ENCODE measurements at regions not wholly inside any gene's neighbourhood (a gene's known extent, or its start where the extent isn't known, plus 50 kb on each side); places are given as distances from the start of the nearest gene placed in this dataset.

GRCh38 chr5:52707616-52708015 lies 80.1 kb upstream of the ITGA1 start:
- no peak overlapping the region for H3K27ac ChIP-seq (ENCODE audit: low read length)
- no peaks in the 10 kb centered on the region for H3K9me2 ChIP-seq (ENCODE audit: insufficient read depth, low read length)
- no peaks in the 10 kb centered on the region for H3F3A ChIP-seq (ENCODE audit: insufficient read depth, low read length, poor library complexity, severe bottlenecking)
- H3K36me3 ChIP-seq (ENCODE audit: insufficient read depth, low read length), result no peaks in the 10 kb centered on the region
- no peak overlapping the region for H3K4me3 ChIP-seq (ENCODE audit: low read length)
- TF ChIP-seq MXI1 (conservative IDR thresholded peaks at IDR 0.05; ENCODE audit: poor library complexity, severe bottlenecking), result no peak
- no peak for TF ChIP-seq TAF1 (IDR thresholded peaks at IDR 0.05; ENCODE audit: low read depth)
- TF ChIP-seq SMC3 (conservative IDR thresholded peaks at IDR 0.05; ENCODE audit: poor library complexity), result no peak
- TF ChIP-seq EP300 (conservative IDR thresholded peaks at IDR 0.05; ENCODE audit: poor library complexity, severe bottlenecking), result no peak
- no peak overlapping the region for H3K4me2 ChIP-seq (ENCODE audit: low read length)
- no peaks in the 10 kb centered on the region for H4K20me1 ChIP-seq (ENCODE audit: insufficient read depth)
- H3K9ac ChIP-seq (ENCODE audit: low read length), result no peak overlapping the region
- H3K79me2 ChIP-seq (replicated peaks; ENCODE audit: insufficient read depth, low read length), result no peaks in the 10 kb centered on the region
- H3K9me3 ChIP-seq (ENCODE audit: low read length), result no peaks in the 10 kb centered on the region
- H2AFZ ChIP-seq (ENCODE audit: low read depth, low read length), result no peak overlapping the region
- no peaks in the 10 kb centered on the region for H3K27me3 ChIP-seq (ENCODE audit: insufficient read depth, low read depth, low read length)

DNA sequence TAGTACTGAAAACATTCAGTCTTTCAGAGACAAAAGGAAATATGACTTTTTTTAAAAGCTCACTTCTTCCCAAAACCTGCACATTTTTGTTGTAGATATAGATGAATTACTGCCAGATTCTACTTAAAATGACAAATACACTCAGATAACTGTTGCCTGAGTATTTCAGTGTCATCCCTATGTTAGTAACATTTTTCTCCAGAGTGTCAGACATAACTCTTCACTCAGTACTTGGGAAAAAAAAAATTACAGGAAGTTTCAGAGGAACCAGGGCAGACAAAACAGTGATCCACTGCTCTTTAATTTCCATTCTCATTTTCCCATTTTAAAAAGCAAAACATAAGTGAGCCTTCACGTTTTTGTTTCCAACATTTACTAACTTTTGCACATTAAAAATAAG lies 79.3 kb upstream of the ITGA1 start:
- Histone ChIP-seq H3K36me3 (ENCODE audit: insufficient read depth, low read length) (no peaks in the 10 kb centered on the region), H2AFZ (ENCODE audit: low read depth, low read length) (no peak overlapping the region), H4K20me1 (ENCODE audit: insufficient read depth) (no peaks in the 10 kb centered on the region), H3K27ac (ENCODE audit: low read length) (no peak overlapping the region), H3K79me2 (replicated peaks; ENCODE audit: insufficient read depth, low read length) (no peaks in the 10 kb centered on the region), H3K9ac (ENCODE audit: low read length) (no peak overlapping the region), H3K9me3 (ENCODE audit: low read length) (no peaks in the 10 kb centered on the region), H3K4me2 (ENCODE audit: low read length) (no peak overlapping the region), H3K27me3 (ENCODE audit: insufficient read depth, low read depth, low read length) (no peaks in the 10 kb centered on the region), H3F3A (ENCODE audit: insufficient read depth, low read length, poor library complexity, severe bottlenecking) (no peaks in the 10 kb centered on the region), H3K9me2 (ENCODE audit: insufficient read depth, low read length) (no peaks in the 10 kb centered on the region), H3K4me3 (ENCODE audit: low read length) (no peak overlapping the region)
- no peak for TF ChIP-seq MXI1 (conservative IDR thresholded peaks at IDR 0.05; ENCODE audit: poor library complexity, severe bottlenecking)
- no peak for TF ChIP-seq REST (IDR thresholded peaks at IDR 0.05; ENCODE audit: borderline replicate concordance)
- no peak for TF ChIP-seq TAF1 (IDR thresholded peaks at IDR 0.05; ENCODE audit: low read depth)
- TF ChIP-seq, protein P1, sequence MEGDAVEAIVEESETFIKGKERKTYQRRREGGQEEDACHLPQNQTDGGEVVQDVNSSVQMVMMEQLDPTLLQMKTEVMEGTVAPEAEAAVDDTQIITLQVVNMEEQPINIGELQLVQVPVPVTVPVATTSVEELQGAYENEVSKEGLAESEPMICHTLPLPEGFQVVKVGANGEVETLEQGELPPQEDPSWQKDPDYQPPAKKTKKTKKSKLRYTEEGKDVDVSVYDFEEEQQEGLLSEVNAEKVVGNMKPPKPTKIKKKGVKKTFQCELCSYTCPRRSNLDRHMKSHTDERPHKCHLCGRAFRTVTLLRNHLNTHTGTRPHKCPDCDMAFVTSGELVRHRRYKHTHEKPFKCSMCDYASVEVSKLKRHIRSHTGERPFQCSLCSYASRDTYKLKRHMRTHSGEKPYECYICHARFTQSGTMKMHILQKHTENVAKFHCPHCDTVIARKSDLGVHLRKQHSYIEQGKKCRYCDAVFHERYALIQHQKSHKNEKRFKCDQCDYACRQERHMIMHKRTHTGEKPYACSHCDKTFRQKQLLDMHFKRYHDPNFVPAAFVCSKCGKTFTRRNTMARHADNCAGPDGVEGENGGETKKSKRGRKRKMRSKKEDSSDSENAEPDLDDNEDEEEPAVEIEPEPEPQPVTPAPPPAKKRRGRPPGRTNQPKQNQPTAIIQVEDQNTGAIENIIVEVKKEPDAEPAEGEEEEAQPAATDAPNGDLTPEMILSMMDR (IDR thresholded peaks at IDR 0.05; ENCODE audit: poor library complexity, severe bottlenecking), result no peak
- TF ChIP-seq EZH2 (IDR thresholded peaks at IDR 0.05; ENCODE audit: borderline replicate concordance, insufficient read depth, low read length, poor library complexity, severe bottlenecking), result no peak
- TF ChIP-seq EP300 (conservative IDR thresholded peaks at IDR 0.05; ENCODE audit: poor library complexity, severe bottlenecking), result no peak
- TF ChIP-seq POLR2AphosphoS5 (IDR thresholded peaks at IDR 0.05), result no peak
- no peak for TF ChIP-seq SMC3 (conservative IDR thresholded peaks at IDR 0.05; ENCODE audit: poor library complexity)
